ENCODE measurements at regions not wholly inside any gene's neighbourhood (a gene's known extent, or its start where the extent isn't known, plus 50 kb on each side); places are given as distances from the start of the nearest gene placed in this dataset.

DNA sequence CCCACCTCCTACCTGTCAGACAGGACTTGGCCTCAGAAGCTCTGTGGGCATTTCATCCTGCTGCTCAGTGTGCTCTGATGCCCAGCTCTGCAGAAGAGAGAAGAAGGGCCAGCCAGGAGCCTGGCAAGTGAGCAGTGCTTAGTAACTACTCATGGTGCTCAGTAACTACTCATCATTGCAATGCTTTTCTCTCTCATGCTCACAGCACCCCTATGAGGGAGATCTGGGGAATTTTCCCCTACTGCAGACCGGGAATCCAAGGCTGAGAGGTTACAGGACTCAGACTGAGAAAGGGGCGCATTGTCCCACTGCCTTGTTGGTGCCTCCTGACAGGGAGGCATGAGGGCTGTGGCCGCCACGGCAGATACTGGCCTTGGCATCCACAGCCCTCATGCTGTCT, 261.1 kb downstream of the C16orf95 start:
- TF ChIP-seq, protein P1, sequence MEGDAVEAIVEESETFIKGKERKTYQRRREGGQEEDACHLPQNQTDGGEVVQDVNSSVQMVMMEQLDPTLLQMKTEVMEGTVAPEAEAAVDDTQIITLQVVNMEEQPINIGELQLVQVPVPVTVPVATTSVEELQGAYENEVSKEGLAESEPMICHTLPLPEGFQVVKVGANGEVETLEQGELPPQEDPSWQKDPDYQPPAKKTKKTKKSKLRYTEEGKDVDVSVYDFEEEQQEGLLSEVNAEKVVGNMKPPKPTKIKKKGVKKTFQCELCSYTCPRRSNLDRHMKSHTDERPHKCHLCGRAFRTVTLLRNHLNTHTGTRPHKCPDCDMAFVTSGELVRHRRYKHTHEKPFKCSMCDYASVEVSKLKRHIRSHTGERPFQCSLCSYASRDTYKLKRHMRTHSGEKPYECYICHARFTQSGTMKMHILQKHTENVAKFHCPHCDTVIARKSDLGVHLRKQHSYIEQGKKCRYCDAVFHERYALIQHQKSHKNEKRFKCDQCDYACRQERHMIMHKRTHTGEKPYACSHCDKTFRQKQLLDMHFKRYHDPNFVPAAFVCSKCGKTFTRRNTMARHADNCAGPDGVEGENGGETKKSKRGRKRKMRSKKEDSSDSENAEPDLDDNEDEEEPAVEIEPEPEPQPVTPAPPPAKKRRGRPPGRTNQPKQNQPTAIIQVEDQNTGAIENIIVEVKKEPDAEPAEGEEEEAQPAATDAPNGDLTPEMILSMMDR (IDR thresholded peaks at IDR 0.05) = no peak
- TF ChIP-seq POLR2A (IDR thresholded peaks at IDR 0.05) = no peak

All from ovary (tissue), 3 donors.